GM19025 (cell line): ENCODE measurements at regions not wholly inside any gene's neighbourhood (a gene's known extent, or its start where the extent isn't known, plus 50 kb on each side); places are given as distances from the start of the nearest gene placed in this dataset.
A peak's percentile ranks its signal among the peaks of the same experiment; 100 is the strongest.
"Not testable (repeated sequence)": the region's sequence is repeated elsewhere in the genome, so short reads cannot be mapped to it uniquely, and the experiment has no call there.

Source experiments
- ATAC-seq: cut with Tn5 transposase; IDR thresholded peaks from one replicate; pipeline ENCODE4 v1.9.1; 2021; ENCODE audit warnings: mild to moderate bottlenecking, low read depth, moderate library complexity; ENCODE audit not compliant: unreplicated experiment

DNA sequence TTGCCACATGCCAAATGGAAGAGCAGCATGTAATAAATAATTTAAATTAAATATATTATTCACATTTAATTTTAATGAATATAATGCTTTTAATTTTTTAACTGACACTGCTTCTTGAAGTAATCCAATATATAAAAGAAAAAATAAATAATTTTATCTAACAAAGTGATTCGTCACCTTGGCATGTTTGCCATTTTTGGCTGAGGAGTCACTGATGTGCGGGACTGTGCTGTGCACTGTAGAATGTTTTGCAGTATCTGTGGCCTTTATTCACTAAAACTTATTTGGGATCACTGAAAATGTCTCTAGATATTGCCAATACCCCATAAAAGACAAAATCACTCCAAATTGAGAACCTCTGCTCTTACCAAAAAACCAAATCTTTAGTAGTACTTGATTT, 807.8 kb downstream of the BRINP3 start:
- no peak for ATAC-seq

DNA sequence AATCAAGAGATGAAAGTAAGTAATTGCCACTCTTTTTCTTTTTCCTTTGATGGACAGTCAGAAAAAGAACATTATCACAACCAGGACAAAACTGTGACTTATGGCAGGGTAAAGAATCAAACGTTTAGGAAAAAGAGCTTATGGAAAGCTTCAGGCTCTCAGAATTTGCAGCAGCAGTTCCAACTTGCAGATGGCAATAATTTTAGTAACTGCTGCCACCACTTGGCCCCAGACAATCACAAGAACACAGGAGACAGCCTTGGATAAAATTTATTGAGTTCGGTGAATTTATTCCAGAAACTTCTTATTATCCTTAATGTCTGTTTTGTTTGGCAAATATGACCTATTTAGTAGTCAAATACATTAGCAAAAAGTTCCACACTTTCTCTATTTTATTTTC, 804.4 kb downstream of the BRINP3 start:
- no peak for ATAC-seq

DNA sequence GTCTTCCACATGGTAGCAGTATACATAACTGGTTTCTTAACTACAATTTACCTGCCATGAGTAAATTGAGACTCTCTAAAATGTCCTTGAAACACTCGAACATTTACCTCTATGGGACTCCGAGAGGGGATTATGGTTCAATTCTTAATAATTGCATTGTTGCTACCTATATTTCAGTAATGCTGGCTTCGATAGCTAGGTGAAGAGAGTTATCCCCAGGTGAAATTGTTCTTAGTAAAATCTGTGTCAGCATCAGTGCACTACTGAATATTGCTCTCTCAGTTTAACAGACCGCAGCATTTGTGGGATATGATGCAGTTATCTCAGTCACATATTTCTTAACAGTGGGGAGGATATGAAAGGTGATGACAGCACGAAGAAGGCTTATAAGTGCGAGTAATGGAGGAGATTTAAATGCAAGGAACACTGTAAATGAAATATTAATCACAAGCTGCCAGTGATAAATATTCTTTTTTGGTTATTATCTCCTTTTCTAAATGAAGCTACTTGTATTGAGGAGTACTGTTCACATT, 801.9 kb downstream of the BRINP3 start:
- no peak for ATAC-seq

DNA sequence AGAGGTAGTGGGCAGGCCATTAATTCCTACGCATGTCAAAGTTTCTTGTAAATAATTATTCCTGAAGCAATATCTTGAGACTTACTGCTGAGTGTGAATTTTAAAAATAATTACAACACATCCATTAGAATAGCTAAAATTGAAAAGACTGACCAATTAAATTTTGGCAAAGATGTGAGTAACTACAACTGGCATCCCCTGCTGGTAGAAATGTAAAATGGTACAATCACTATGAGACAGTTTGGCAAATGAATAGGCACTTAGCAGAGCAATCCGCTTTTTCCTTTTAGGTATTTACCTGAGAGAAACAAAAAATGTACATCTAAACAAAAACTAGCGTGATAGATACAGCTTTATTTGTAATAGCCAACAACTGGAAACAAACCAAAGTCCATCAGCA, 798.9 kb downstream of the BRINP3 start:
- no peak for ATAC-seq

DNA sequence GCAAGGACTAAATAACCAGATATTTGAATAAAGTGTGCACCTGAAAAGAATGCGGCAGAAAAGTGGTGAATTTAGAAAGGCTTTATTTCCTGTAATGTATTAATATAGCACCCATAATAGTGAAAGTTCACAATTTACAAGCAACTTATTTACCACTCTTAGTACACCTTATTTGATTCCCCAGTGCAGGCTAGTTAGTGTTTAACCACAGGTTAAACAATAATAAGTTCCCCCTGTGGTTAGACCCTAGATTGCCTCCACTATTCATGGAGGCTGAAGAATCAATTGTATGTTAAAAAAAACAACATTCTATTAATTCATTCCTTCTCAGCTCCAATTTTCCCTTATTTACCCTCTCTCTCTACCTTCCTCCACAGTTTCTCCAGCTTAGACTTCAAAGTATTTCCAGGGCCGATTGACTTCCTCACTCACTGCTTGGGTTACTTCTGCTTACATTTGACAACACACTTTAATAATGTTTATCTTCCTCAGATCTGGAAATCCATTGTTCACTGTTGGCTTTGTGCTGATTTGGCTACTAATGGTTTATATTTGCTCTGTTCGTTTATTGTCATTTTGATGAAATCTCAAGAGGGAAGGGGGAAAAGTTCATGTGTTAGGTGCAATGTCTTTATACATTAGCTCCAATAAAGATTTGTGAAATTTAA, 796.3 kb downstream of the BRINP3 start:
- ATAC-seq: peak; percentile 50

DNA sequence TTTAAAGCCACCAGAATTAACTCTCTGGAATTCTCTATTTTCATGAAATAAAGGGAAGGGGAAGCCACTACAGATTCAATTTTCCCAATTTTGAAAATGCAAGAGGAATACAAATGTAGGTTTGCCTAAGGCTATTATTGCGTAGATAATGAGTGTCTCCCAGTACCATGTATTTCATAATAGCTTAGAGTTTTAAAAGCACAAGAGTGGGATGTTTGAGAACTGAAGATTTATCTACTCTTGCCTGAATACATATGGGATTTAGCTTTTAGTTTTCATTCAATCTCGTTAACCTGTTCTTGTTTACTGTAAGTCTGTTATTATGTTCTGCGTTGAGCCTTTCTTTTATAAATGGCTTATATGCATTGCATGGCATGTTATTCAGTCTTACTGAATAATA, 795.1 kb downstream of the BRINP3 start:
- ATAC-seq: no peak

DNA sequence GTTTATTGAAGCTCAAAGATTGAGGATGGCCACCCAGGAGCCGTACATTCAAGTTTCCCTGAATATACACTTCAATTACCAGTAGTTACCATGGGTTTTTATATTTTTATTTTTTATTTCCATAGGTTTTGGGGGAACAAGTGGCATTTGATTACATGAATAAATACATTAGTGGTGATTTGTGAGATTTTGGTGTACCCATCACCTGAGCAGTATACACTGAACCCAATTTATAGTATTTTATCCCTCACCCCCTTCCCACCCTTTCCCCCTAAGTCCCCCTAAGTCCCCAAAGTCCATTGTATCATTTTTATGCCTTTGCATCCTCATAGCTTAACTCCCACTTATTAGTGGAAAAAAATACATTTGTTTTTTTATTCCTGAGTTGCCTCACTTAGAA, 791.4 kb downstream of the BRINP3 start:
- no peak for ATAC-seq

DNA sequence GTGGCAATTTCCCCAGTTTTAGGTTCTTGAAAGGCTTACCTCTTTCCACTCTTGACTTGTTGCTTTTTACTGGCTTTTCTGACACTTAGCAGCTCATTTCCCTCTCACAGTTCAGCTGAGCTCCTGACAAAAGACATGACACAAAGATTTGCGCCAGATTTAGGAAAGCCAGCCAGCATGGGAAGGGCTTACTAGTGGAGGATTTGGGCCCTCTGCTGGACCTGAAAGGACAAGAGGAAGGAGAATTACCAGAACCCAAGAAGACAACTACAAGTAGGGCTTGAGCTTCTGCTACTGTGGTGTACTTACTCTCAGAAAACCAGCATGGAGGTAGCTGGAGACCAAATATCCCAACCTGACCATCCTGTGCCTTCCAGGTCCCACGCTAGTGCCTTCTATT, 784.5 kb downstream of the BRINP3 start:
- no peak for ATAC-seq

DNA sequence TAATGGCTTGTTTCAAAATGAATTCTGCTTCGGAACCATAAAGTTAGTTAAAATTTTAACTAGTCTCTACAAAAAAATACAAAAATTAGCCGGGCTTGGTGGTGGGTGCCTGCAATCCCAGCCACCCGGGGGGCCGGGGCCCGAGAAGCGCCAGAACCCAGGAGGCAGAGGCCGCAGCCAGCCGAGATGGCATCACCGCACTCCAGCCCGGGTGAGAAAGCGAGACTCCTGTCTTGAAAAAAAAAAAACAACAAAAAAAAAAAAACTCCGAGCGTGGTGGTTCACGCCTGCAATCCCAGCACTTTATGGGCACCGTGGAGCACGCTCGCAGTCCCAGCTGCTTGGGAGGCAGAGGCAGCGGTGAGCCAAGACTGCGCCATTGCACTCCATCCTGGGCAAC, 781.4 kb downstream of the BRINP3 start:
- ATAC-seq: no peak

DNA sequence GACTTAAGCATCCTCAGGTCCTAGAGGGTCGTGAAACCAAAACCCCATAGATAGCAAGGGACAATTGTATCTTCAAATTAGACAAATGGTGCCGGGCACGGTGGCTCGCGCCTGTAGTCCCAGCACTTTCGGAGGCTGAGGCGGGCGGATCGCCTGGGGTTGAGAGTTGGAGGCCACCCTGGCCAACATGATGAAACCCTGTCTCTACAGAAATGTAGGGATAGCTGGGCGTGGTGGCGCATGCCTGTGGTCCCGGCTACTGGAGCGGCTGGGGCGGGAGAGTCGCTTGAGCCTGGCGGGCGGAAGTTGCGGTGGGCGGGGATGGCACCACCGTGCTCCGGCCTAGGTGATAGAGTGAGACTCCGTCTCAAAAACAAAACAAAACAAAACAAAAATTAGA, 780.6 kb downstream of the BRINP3 start:
- no peak for ATAC-seq

DNA sequence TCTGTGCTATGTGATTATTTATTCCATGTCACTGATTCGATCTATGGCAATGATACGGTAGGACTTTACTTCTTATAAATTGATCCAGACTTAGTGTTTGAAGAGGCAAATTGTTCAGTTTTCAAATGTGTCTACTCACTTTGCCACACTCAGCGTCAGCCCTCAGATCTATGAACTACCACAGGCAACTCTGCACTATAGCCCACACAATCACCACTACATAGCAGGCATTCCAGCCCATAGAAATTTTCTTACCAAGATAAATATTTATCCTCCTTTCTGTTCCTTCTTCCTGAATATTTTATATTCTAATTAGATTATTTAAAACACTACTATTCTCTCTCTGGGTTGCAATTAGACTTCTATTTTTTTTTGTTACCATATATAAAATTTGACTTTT, 776.1 kb downstream of the BRINP3 start:
- ATAC-seq: no peak

DNA sequence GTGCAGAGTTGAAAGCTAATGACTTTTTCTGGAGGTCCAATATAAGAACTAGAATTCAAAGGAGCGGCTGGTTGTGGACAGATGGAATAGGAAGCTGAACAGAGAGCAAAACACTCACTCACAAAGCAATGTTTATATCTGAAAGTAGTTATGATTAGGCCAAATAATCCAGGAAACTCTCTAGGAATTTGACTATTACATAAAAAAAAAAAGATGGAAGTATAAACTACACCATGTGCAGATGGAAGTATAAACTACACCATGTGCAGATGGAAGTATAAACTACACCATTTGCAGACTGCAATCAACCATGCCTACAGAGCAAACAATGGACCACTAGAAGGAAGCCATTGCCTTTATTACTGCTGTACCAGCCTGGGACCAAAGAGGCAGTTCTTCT, 771.1 kb downstream of the BRINP3 start:
- ATAC-seq: no peak

DNA sequence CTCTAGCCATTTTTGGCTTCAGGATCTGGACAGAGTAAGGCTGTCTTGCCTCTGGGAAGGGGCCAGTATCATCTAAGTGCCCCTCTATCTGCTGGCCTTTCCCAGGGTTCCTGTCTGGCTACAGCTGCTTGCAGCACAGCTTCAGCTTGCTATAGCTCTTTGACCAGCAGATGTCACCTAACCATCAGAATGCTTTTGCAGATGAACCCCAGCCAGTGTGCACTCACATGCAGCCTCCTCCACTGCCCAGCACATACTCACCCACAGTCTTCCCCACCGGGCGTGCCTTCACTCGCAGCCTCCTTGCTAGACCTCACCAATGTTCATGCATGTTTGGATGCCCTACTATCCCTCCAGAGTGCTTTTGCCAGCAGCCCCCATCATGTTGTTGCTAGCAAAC, 769.0 kb downstream of the BRINP3 start:
- ATAC-seq: no peak

DNA sequence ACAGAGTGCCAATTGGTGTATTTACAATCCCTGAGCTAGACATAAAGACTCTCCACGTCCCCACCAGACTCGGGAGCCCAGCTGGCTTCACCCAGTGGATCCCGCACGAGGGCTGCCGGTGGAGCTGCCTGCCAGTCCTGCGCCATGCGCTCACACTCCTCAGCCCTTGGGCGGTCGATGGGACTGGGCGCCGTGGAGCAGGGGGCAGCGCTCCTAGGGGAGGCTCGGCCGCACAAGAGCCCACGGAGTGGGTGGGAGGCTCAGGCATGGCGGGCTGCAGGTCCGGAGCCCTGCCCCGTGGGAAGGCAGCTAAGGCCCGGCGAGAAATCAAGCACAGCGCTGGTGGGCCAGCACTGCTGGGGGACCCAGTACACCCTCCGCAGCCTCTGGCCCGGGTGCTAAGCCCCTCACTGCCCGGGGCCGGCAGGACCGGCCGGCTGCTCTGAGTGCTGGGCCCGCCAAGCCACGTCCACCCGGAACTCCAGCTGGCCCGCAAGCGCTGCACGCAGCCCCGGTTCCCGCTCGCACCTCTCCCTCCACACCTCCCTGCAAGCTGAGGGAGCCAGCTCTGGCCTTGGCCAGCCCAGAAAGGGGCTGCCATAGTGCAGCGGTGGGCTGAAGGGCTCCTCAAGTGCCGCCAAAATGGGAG, 759.4 kb downstream of the BRINP3 start:
- ATAC-seq: not testable (repeated sequence)

DNA sequence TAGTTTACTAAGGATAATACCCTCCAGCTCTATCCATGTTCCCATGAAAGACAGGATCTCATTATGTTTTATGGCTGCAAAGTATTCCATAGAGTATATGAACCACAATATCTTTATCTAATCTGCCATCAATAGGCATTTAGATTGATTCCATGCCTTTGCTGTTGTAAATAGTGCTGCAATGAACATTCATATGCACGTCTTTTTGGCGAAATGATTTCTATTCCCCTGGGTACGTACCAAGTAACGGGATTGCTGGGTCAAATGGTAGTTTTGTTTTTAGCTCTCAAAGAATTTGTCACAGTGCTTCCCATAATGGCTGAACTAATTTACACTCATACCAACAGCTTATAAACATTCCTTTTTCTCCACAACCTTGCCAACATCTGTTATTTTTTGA, 750.9 kb downstream of the BRINP3 start:
- ATAC-seq: no peak

DNA sequence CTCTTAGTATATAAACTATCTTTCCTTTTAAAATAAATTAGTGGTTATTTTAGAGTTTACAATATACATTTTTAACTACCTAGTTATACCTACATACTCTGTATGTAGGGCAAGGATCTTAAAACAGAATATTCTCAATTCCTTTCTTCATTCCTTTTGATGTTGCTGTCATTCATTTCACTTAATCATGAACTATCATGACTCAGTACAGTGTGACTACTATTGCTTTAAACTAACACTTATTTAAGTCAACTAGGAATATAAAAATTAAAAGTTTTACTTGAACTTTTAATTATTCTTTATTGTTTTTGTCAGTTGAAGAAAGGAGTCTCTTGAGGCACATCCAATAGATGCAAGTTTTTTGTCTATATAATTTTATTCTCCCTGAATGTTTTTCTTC, 726.4 kb downstream of the BRINP3 start:
- no peak for ATAC-seq

DNA sequence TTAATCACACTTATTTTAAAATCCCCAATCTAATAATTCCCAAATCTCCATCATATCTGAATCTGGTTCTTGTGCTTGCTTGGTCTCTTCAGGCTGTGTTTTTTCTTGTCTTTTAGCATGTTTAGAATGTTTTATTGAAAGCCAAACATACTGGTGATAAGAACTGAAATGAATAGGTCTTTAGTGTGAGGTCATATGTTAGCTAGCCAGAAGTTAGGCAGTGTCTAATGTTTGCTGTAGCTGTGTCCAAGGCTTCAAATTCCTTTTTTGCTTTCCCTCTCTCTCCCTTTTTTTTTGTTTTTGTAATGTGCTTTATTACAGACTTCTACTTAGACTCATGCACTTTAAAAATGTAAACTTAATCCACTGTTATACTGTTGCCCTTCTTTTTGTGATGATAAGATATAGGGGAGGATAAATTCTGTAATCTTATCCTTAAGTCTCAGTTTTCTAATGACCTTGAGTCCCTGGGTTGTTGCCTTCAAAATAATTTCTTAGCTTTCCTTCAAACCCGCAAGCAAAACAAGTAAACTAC, 725.1 kb downstream of the BRINP3 start:
- ATAC-seq: no peak

DNA sequence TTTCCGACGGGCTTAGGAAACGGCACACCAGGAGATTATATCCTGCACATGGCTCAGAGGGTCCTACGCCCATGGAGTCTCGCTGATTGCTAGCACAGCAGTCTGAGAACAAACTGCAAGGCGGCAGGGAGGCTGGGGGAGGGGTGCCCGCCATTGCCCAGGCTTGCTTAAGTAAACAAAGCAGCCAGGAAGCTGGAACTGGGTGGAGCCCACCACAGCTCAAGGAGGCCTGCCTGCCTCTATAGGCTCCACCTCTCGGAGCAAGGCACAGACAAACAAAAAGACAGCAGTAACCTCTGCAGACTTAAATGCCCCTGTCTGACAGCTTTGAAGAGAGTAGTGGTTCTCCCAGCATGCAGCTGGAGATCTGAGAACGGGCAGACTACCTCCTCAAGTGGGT, 722.6 kb downstream of the BRINP3 start:
- ATAC-seq: not testable (repeated sequence)

DNA sequence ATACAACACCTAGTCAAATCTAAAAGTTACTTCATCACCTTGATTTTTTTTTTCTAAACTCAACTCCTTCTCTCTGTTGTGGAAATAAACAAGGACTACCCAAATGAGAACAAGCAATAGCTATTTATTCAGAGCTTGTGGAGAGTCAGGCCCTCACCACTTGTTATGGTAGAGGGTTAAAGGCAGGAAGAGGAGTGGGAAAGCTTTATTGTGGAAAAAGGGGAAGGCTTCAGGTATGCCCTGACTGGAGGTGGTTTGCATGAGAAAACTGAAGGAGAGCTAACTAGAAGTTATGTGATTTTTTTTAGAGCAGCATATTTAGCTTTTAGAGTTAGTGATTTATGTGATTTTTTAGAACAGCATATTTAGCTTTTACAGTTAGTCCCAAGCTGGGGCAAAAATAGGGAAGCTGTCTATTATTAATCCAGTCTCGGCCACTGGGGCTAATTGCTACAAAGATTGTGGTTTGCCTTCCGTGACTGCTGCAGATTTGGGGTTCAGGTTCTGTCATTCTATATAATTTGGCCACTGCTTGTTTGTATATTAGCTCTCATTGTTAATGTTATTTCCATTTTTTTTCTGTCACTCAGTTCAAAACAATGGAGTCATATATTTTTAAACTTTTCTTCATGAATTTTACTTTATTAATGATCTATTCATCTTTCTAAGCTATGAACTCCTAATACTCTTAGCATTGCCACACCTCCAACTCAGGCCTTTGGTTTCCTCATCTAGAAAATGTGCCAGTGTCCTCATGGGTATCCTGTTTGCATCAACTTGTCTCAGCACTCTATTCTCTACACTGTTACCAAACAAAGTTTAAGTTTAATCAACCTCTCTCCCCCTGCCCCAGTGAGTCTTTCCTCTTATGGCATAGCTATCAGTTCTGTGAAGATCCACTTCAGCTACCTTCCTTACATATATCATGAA, 713.0 kb downstream of the BRINP3 start:
- no peak for ATAC-seq

DNA sequence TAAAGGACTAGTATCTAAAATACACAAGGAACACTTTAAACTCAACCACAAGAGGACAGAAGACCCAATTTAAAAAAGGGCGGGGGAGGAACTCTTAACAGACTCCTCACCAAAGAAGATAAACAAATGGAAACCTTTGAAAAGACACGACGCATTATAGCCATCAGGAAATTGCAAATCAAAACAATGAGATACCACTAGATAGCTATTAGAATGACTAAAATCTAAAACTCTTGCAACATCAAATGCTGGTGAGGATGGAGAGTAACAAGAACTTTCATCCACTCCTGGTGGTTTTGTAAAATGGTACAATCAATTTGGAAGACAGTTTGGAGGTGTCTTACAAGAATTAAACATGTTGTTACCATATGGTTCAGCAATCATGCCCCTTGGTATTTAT, 708.2 kb downstream of the BRINP3 start:
- ATAC-seq: no peak

DNA sequence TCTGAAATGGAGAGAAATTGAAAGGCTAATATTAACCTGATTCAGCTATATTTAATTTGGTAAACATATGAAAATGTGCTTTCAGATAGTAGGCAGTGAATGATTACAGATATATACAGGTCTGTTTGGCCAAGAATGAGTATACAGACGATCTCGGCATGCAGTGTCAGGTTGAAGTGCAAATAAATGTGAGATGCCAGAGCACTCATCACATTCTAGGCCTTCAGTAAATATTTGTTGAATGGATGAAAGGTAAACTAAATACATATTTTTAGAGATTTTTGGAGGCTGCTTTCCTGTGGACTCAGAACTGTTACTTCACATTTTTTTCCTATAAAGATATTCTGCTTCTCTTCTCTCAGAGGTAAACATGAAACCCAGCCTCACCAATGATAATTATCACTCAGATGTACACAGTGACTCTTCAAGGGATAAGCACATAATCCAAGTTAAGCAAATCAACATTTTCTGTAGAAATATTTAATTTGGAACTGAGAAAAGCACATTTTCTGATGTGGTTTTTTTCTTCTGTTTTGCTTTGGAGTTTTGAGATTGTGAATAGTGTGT, 702.9 kb downstream of the BRINP3 start:
- no peak for ATAC-seq
